ENCODE measurements at regions not wholly inside any gene's neighbourhood (a gene's known extent, or its start where the extent isn't known, plus 50 kb on each side); places are given as distances from the start of the nearest gene placed in this dataset.
A peak's percentile ranks its signal among the peaks of the same experiment; 100 is the strongest.

- DNase-seq = no peak
Observed at GRCh38 chr2:12032975-12033374, 286.5 kb downstream of the LPIN1 start.

GRCh38 chr2:12033494-12033893 is 287.1 kb downstream of the LPIN1 start:
- no peak for DNase-seq

GRCh38 chr2:12034382-12034781 is 287.9 kb downstream of the LPIN1 start:
- no peak for DNase-seq

GRCh38 chr2:12035029-12035720 is 288.7 kb downstream of the LPIN1 start:
- no peak for DNase-seq

- DNase-seq = no peak
Observed at GRCh38 chr2:12035956-12036639, 289.7 kb downstream of the LPIN1 start.

- DNase-seq = no peak
Observed at GRCh38 chr2:12036640-12036983, 290.2 kb downstream of the LPIN1 start.

- no peak for DNase-seq
Observed at GRCh38 chr2:12037301-12037700, 290.9 kb downstream of the LPIN1 start.

- DNase-seq = no peak
Observed at GRCh38 chr2:12041236-12041635, 294.8 kb downstream of the LPIN1 start.

- DNase-seq = no peak
Observed at GRCh38 chr2:12043131-12043530, 296.7 kb downstream of the LPIN1 start.

- DNase-seq = peak; percentile 51
Observed at GRCh38 chr2:12044857-12045256, 298.4 kb downstream of the LPIN1 start.

GRCh38 chr2:12045864-12046291 is 299.4 kb downstream of the LPIN1 start:
- DNase-seq = no peak

GRCh38 chr2:12046641-12047040 is 300.2 kb downstream of the LPIN1 start:
- no peak for DNase-seq

GRCh38 chr2:12047761-12048160 is 301.3 kb downstream of the LPIN1 start:
- DNase-seq = no peak

- DNase-seq = no peak
Observed at GRCh38 chr2:12048550-12048949, 302.1 kb downstream of the LPIN1 start.

- DNase-seq = no peak
Observed at GRCh38 chr2:12050396-12050795, 304.0 kb downstream of the LPIN1 start.

- DNase-seq = no peak
Observed at GRCh38 chr2:12051831-12052230, 305.4 kb downstream of the LPIN1 start.

- DNase-seq = no peak
Observed at GRCh38 chr2:12052796-12053195, 306.4 kb downstream of the LPIN1 start.

GRCh38 chr2:12054956-12055618 is 308.7 kb downstream of the LPIN1 start:
- no peak for DNase-seq

- no peak for DNase-seq
Observed at GRCh38 chr2:12057436-12058166, 311.2 kb downstream of the LPIN1 start.

GRCh38 chr2:12059616-12060441 is 313.4 kb downstream of the LPIN1 start:
- DNase-seq = no peak

GRCh38 chr2:12060886-12061285 is 314.5 kb downstream of the LPIN1 start:
- no peak for DNase-seq

- no peak for DNase-seq
Observed at GRCh38 chr2:12061286-12062052, 315.0 kb downstream of the LPIN1 start.
